Adrenal gland (tissue), 9 donors: ENCODE measurements at regions not wholly inside any gene's neighbourhood (a gene's known extent, or its start where the extent isn't known, plus 50 kb on each side); places are given as distances from the start of the nearest gene placed in this dataset.
"Not testable (repeated sequence)": the region's sequence is repeated elsewhere in the genome, so short reads cannot be mapped to it uniquely, and the experiment has no call there.

Experiments
- DNase-seq, 7 donors: peaks; one replicate each; pipeline ENCODE4 v3.0.0-alpha.2; 2019 to 2020
- H3K27ac ChIP-seq, 5 donors: fragments of 200-600 bp; sonication (generic) in 4 of 5; 1 replicate in 3 of 5; 2 replicates in 2 of 5; pipeline versions ENCODE4 v1.5.1 to v1.8.0; 2016 to 2020; ENCODE audit warnings: mild to moderate bottlenecking in 1 of 5
- H3K27me3 ChIP-seq: fragments of 200-600 bp; 2 replicates; pipeline ENCODE4 v1.8.0; 2021
- H3K36me3 ChIP-seq, 2 donors: fragments of 200-600 bp; replicated peaks in 1 of 2; 1 replicate in 1 of 2; 2 replicates in 1 of 2; pipeline versions ENCODE4 v1.5.1 to v1.8.0; 2018 to 2022
- H3K4me1 ChIP-seq, 2 donors: fragments of 200-600 bp; replicated peaks in 1 of 2; 1 replicate in 1 of 2; 2 replicates in 1 of 2; pipeline versions ENCODE4 v1.5.1 to v1.8.0; 2018 to 2021
- H3K4me3 ChIP-seq, 4 donors: fragments of 200-600 bp; sonication (generic) in 3 of 4; one replicate each; pipeline ENCODE4 v1.5.1; 2016 to 2018
- H3K9me3 ChIP-seq, 3 donors: fragments of 200-600 bp; sonication (generic) in 1 of 3; replicated peaks in 1 of 3; 1 replicate in 2 of 3; 2 replicates in 1 of 3; pipeline versions ENCODE4 v1.5.1 to v1.8.0; 2016 to 2021
- CTCF ChIP-seq, 6 experiments: fragments of 450-650 bp in 4 of 6; fragments of 200-600 bp in 2 of 6; sonication (generic) in 1 of 6; IDR thresholded peaks; 1 replicate in 5 of 6; 2 replicates in 1 of 6; pipeline versions ENCODE4 v1.5.1 to v1.8.0; 2016 to 2021; ENCODE audit warnings: antibody characterized with exemption in 6 of 6, mild to moderate bottlenecking in 2 of 6, moderate library complexity in 1 of 6
- POLR2A ChIP-seq, 2 donors: fragments of 450-650 bp; IDR thresholded peaks; one replicate each; pipeline ENCODE4 v1.6.1; 2017; ENCODE audit warnings: antibody characterized with exemption in 2 of 2, mild to moderate bottlenecking in 2 of 2, moderate library complexity in 1 of 2
- WGBS, 4 donors: extraction: QIAGEN DNeasy Blood & Tissue Kit in 2 of 4; methylation state at CpG; one replicate each; pipeline versions ENCODE4 v1.1.5 to v1.1.7; 2013 to 2017; 5-methylcytosine and 5-hydroxymethylcytosine counted together
- intact Hi-C, 2 donors: fragments of 100-400 bp; cut with DNase I; formaldehyde crosslinking; loops; one replicate each; pipeline versions ENCODE4 v1.14.1 to v1.15.0; 2022 to 2023
- donor health status: healthy with polysubstance abuse.
- donor health status: Bipolar disorder and iron deficiency.
- donor health status: DM: yes; HTN: yes; CAD: no.
- donor health status: DM: no; HTN: no; CAD: no.
- donor health status: DM: no; HTN: no; CAD: no.

- WGBS, 4 donors: 65 to 79% (median 73%) methylated on average over 4 to 6 of the region's 6 CpGs
- no peaks in the 10 kb centered on the region for H3K4me1 ChIP-seq
- no peak overlapping the region for H3K4me3 ChIP-seq
- no peak for DNase-seq
- intact Hi-C loops: no loop called here
- no peaks in the 10 kb centered on the region for H3K36me3 ChIP-seq
- H3K9me3 ChIP-seq: no peaks in the 10 kb centered on the region
- H3K27ac ChIP-seq: no peak overlapping the region
- H3K27me3 ChIP-seq: no peaks in the 10 kb centered on the region
- TF ChIP-seq POLR2A (IDR thresholded peaks at IDR 0.05) (no peak), CTCF (IDR thresholded peaks at IDR 0.05) (no peak)
Observed at GRCh38 chr17:77632619-77633018, 325.9 kb upstream of the TNRC6C start.

GRCh38 chr17:77634710-77635109 lies 323.8 kb upstream of the TNRC6C start:
- no peaks in the 10 kb centered on the region for H3K27me3 ChIP-seq
- no peak for DNase-seq
- no peak overlapping the region for H3K4me3 ChIP-seq
- no peaks in the 10 kb centered on the region for H3K36me3 ChIP-seq
- TF ChIP-seq CTCF (IDR thresholded peaks at IDR 0.05) (no peak), POLR2A (IDR thresholded peaks at IDR 0.05) (no peak)
- H3K27ac ChIP-seq: no peak overlapping the region
- no peaks in the 10 kb centered on the region for H3K4me1 ChIP-seq
- WGBS, 4 donors: 69 to 88% (median 78%) methylated on average over 2 to 4 of the region's 4 CpGs
- intact Hi-C loops: no loop called here
- H3K9me3 ChIP-seq: no peaks in the 10 kb centered on the region

- WGBS, 4 donors: 93 to 98% (median 96%) methylated on average over 4 of the region's 4 CpGs
- Histone ChIP-seq H3K4me1 (no peaks in the 10 kb centered on the region), H3K27me3 (no peaks in the 10 kb centered on the region), H3K4me3 (no peak overlapping the region), H3K27ac (no peak overlapping the region), H3K36me3 (no peaks in the 10 kb centered on the region), H3K9me3 (no peaks in the 10 kb centered on the region)
- intact Hi-C loops: no loop called here
- no peak for DNase-seq
- TF ChIP-seq POLR2A (IDR thresholded peaks at IDR 0.05): no peak
- no peak for TF ChIP-seq CTCF (IDR thresholded peaks at IDR 0.05)
Observed at GRCh38 chr17:77635176-77635575, 323.3 kb upstream of the TNRC6C start.

GRCh38 chr17:77635785-77636184 lies 322.7 kb upstream of the TNRC6C start:
- H3K27me3 ChIP-seq, H3K9me3 ChIP-seq, H3K36me3 ChIP-seq, DNase-seq, H3K4me3 ChIP-seq, intact Hi-C loops, H3K27ac ChIP-seq, H3K4me1 ChIP-seq: not testable (repeated sequence)
- 59 to 78% (median 76%) methylated on average over 3 of the region's 3 CpGs for WGBS, 4 donors

- Histone ChIP-seq H3K9me3 (no peaks in the 10 kb centered on the region), H3K27ac (no peak overlapping the region), H3K27me3 (no peaks in the 10 kb centered on the region), H3K4me1 (no peaks in the 10 kb centered on the region), H3K4me3 (no peak overlapping the region), H3K36me3 (no peaks in the 10 kb centered on the region)
- intact Hi-C loops: no loop called here
- 81 to 87% (median 83%) methylated on average over 8 to 19 of the region's 19 CpGs for WGBS, 4 donors
- DNase-seq: no peak
- TF ChIP-seq CTCF (IDR thresholded peaks at IDR 0.05): no peak
Observed at GRCh38 chr17:77636835-77637817, 321.4 kb upstream of the TNRC6C start.
